NCI-H82 (cell line): ENCODE measurements at regions not wholly inside any gene's neighbourhood (a gene's known extent, or its start where the extent isn't known, plus 50 kb on each side); places are given as distances from the start of the nearest gene placed in this dataset.

Source experiments
- DNase-seq: peaks from one replicate; lab custom pipeline; 2025; lab: John Stamatoyannopoulos, UW

GRCh38 chr20:48204499-48204898 lies 419.2 kb upstream of the SULF2 start:
- no peak for DNase-seq

DNA sequence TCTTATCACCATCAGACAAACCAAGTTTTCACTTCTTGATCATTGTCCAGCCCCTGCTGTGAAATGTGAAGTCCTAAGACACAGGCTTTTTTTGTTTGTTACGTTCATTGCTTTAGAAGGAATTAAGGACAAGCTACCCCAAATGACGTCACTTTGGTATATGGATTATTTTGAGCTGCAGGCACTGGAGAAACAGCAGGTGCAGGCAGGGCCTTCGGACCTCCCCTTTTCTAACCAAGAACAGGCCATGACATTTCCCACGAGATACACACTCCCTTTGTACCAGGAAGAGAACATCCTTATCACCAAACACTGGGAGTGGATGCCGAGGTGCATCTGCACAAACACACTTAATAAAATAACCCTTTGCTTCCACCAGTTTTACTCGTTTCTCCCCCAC lies 418.0 kb upstream of the SULF2 start:
- DNase-seq, result peak; percentile 34

DNA sequence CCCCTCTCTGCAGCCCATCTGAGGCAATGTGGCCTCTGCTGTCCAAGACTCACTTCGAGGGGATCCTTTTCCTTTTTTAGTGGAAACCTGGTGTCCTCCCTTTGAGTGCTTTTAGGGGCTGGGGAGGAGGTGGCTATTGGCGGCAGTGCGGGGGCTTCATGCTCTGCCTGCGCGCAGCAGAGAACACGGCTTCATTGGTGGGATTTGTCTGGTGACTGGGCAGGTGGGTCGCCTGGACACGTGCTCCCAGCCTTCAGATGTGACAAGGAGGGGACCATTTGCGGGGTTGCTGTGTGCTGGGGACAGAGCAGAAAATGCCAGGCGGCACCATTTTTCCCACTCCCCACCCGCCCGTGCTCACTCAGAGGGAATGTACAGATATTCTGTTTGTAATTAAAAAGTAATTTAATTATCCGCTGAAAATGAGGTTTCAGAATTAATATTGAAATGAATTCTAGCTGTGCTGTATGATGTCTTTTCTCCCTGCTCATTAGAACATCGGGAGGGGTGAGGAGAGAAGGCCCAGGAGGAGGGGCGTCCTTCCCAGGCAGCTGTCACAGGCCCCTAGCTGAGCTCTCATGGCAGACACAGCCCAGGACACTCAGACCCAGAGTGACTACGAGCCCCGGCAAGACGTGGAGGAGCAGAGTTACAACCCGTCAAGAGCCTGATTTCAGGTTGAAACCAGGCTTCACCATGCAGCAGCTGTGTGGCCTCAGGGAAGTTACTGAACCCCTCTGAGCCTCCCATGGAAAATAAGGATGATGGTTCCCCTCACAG lies 417.2 kb upstream of the SULF2 start:
- peak; percentile 36 for DNase-seq

DNA sequence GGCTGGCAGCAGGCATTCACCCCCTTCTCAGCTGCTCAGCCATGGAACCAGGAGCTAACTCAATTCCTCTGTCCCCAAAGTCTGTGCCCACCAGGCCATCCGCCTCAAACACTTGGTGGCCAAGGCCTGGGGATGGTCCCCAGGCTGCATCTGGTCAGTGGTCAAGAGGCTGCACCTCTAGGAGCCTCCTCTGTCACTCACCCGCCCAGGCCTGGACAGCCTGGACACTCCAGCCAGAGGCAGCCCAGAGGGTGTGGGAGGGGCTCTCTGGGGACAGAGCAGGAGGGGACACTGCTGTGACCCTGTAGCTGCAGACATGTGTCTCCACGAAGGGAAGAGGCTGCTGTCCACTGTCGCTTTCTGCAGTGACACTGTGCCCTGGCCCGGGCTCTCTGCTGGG lies 416.6 kb upstream of the SULF2 start:
- DNase-seq, result no peak

DNA sequence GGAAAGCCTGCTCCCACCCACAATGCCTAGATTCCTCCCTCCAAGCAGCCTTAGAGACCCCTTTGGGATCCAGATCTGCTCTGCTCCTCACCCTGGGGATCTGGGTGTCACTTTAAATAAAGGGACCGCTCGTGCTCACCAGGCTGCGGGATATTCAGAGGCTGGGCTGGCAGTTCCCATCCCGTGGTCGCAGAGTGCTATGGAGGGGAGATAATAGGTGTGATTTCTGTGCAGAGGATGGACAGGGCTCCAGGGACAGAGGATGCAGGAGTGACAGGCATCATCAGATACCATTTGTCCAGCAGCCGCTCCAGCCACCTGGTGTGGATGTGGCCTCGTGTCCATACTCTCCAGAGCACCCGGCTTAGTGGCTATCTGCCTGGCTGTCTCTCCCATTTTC lies 415.9 kb upstream of the SULF2 start:
- no peak for DNase-seq

GRCh38 chr20:48198929-48199451 lies 413.7 kb upstream of the SULF2 start:
- peak; percentile 17 for DNase-seq

GRCh38 chr20:48197066-48197465 lies 411.8 kb upstream of the SULF2 start:
- no peak for DNase-seq

DNA sequence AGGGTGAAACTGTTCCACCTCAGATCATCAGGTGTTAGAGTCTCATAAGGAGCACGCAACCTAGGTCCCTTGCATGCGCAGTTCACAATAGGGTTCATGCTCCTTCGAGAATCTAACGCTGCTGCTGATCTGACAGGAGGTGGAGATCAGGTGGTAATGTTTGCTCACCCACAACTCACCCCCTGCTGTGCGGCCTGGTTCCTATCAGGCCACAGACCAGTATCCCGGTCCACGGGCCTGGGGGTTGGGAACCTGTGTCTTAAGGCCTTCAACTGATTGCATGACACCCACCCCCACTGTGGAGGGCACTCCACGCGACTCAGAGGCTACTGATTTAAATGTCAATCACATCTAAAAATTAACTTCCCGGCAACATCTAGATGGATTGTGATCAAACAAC lies 411.2 kb upstream of the SULF2 start:
- no peak for DNase-seq

GRCh38 chr20:48196001-48196400 lies 410.7 kb upstream of the SULF2 start:
- peak; percentile 48 for DNase-seq

DNA sequence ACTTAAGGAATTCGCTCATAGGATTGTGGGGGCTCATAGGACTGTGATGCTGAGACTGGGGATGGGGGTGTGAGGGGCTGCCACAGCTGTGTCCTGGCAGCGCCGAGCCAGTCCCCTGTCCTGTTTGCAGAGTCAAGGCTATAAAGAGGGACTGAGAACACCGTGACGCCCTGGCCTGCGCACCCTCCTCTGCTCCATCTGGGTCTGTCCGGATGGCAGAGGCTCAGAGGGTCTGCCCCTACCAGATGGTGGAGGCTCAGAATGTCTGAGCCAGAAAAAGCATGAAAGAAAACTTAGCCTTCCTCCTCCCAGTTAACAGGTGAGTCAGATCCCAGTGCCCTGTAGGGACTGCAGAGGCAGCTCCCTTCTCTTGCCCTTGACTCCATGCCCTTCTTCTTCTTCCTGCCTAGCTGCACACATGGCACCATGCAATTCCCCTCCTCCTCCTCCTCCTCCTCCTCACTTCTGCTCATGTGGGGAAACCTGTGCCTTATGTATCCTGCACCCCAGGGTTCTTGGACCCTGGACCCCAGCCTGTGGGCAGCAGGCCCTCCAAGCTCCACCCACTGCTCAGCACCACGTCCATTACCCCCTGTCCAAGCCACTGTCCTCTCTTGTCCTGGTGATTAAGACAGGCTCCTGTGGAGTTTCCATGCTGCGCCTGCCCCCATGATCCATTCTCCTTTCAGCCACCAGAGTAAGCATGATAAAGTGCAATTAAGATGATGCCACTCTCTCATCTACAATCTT lies 410.0 kb upstream of the SULF2 start:
- DNase-seq, result peak; percentile 44

GRCh38 chr20:48194583-48194982 lies 409.3 kb upstream of the SULF2 start:
- DNase-seq, result no peak

GRCh38 chr20:48193627-48194425 lies 408.5 kb upstream of the SULF2 start:
- DNase-seq, result no peak

DNA sequence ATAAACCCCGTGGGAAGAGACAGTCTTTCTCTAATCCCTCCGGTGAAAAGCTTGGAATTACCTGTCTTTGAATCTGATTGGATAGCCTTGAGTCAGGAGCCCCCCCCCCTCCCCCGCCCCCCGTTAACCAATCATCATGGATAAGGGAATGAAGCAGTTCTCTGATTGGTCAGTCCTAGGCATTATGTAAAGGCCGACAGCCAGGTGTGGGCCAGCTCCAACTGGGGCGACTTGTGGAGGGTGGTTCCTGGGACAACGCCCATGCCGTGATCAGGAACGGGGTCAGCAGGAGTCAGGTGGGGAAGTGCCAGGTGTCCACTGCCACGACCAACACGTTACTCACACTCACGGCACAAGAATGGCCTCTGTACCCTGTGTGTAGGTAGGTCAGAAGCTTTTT lies 406.8 kb upstream of the SULF2 start:
- peak; percentile 57 for DNase-seq

GRCh38 chr20:48191200-48191599 lies 405.9 kb upstream of the SULF2 start:
- peak; percentile 71 for DNase-seq

DNA sequence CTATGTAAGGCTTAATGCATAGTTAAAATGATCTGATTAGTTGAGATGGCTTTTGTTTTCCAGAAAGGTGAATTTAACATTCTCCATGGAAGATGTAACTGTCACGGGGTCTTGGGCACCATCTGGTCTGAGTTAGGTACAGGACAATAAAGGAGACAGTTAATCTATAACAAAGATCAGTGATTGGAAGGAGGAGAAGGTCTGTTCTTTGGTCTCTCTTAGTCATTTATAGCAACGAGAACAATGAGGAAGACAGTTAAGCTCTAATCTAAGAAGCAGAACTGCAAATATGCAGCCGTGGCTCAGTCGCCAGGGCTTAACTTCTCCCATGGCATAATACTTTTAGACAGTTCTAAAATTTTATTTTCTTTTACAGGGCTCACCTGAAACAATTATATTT lies 405.5 kb upstream of the SULF2 start:
- DNase-seq, result peak; percentile 85

GRCh38 chr20:48189181-48189580 lies 403.9 kb upstream of the SULF2 start:
- DNase-seq, result peak; percentile 52

GRCh38 chr20:48187851-48188250 lies 402.6 kb upstream of the SULF2 start:
- DNase-seq, result no peak

- peak; percentile 95 for DNase-seq
Measured at GRCh38 chr20:48186915-48187314, 401.6 kb upstream of the SULF2 start.

DNA sequence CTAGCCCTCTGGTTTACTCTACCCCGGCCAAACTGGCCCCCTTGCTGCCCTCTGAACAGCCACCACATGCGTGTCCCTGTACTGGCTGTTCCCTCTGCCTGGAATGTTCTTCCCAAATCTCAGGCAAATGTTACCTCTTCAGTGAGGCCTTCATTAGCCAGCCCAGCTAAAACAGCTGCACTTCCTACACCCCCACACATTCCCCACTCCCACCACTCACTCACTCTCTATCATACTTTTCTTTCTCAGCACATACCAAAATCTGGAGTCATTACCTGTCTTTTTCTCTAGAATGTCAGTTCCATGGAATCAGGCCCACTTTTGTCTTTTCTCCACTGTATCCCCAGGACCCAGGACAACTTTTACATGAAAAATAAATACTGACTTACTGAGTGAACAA lies 401.2 kb upstream of the SULF2 start:
- DNase-seq, result no peak

DNA sequence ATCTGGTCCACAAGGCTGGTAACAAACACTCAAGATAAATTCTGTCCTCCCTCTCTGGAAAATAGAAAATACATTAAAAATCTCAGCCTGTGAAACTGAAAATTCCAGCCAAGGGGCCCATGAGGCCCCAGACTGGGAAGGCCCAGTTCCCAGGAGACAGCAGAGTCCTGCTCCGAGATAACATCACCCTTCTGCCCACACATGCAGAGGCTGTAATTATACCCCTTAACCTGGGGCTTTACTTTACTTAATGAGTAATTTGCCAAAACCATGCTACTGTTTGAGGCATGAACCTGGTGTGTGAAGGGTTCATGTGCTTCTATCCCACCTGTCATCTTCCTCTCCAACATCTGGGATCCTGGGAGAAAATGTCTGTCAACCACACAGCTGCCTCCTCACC lies 398.9 kb upstream of the SULF2 start:
- no peak for DNase-seq

GRCh38 chr20:48181261-48181935 lies 396.1 kb upstream of the SULF2 start:
- DNase-seq, result no peak

DNA sequence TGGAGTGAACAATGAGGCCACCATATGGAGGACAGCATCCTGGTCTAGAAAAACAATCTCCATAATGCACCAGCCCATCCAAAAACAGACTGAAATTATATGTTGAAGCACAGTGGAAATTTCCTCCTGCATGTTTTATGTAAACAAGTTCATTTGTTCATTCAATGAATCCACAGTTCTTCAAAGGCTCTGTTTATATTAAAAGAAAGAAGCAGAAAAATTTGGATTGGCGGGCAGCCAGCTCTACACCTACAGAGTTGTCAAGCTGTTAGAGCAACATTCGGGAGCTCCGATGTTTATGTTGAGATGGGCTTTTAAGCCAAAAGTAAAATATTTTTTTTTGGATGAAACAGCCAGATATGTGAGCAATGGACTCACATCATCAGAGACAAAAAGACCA lies 395.3 kb upstream of the SULF2 start:
- DNase-seq, result no peak
